NT2/D1 (cell line): ENCODE measurements at regions not wholly inside any gene's neighbourhood (a gene's known extent, or its start where the extent isn't known, plus 50 kb on each side); places are given as distances from the start of the nearest gene placed in this dataset.

Experiments
- SUZ12 ChIP-seq: IDR thresholded peaks from 2 replicates; pipeline ENCODE4 v1.6.1; 2011; ENCODE audit not compliant: insufficient read length, insufficient read depth; ENCODE audit errors: extremely low read depth
- YY1 ChIP-seq: IDR thresholded peaks from 2 replicates; pipeline ENCODE4 v1.6.1; 2011; ENCODE audit not compliant: insufficient read length, insufficient read depth
- ZNF274 ChIP-seq: IDR thresholded peaks from 2 replicates; pipeline ENCODE4 v1.6.1; 2011; ENCODE audit warnings: mild to moderate bottlenecking, low read depth, low read length

DNA sequence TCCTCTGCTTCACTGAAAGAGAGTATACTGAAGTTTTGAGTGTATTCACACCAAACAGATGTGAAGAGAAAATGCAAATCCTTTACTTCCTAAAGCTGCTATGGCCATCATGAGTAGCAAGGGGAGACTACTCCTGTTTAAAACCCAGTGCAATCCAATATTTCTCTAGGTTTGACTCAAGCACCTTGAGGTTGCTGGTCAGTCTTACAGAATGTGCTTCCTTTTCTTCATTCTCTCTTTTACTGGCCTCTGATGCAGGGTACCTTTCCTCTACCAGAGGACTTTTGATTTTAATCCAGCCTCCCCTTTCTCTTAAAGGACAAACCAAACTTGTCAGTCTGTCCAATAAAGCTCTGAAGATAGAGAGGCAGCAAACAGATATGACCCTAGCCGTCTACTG is 98.1 kb upstream of the TLE4 start:
- TF ChIP-seq ZNF274 (no peak), YY1 (no peak), SUZ12 (no peak)
